HepG2 (cell line): ENCODE measurements at regions not wholly inside any gene's neighbourhood (a gene's known extent, or its start where the extent isn't known, plus 50 kb on each side); places are given as distances from the start of the nearest gene placed in this dataset.

ENCODE experiments used
- ATAC-seq: fragments of 200-7000 bp; cut with Tn5 transposase; 3 replicates; pipeline ENCODE4 v1.9.1; 2020; ENCODE audit warnings: mild to moderate bottlenecking, moderate library complexity
- BruUV-seq: library from RNA; stranded (reverse); fragments of 400-500 nt; replicated peaks from 2 replicates; lab custom pipeline; 2021; lab: Mats Ljungman, UMichigan
- CTCF ChIA-PET: fragments of 300-600 bp; formaldehyde crosslinking; extraction: SDS; loops from one replicate; lab custom pipeline; 2021; ENCODE audit warnings: low total read pairs, inconsistent platforms, low intra/inter-chr PET ratio; lab: Yijun Ruan, JAX
- POLR2A ChIA-PET: fragments of 350-600 bp; sonication (Branson Sonifier 250); formaldehyde crosslinking; loops from one replicate; lab custom pipeline; 2020; ENCODE audit warnings: antibody characterized with exemption, inconsistent platforms; lab: Yijun Ruan, JAX
- DNase-seq: peaks from one replicate; pipeline ENCODE4 v3.0.0-alpha.2; 2015; ENCODE audit warnings: low spot score
- FAIRE-seq: peaks from 3 replicates; lab custom pipeline; 2011; peaks lifted over from hg19 to GRCh38; lab: Jason Lieb, UNC
- H2AFZ ChIP-seq: one replicate; pipeline ENCODE4 v1.6.1; 2011; ENCODE audit warnings: low read length, inconsistent platforms
- H3K27ac ChIP-seq: fragments of 300-600 bp; 3 replicates; pipeline ENCODE4 v1.8.0; 2011; ENCODE audit warnings: mixed run types, mild to moderate bottlenecking, mixed read lengths, low read length, inconsistent platforms; ENCODE audit not compliant: insufficient read depth; ENCODE audit errors: extremely low read length
- H3K27me3 ChIP-seq, 2 experiments: fragments of 200-600 bp in 1 of 2; 2 replicates in 1 of 2; 3 replicates in 1 of 2; pipeline versions ENCODE4 v1.6.0 to v1.8.0; 2011; ENCODE audit warnings: low read length in 2 of 2, mild to moderate bottlenecking in 2 of 2, moderate library complexity in 2 of 2, inconsistent platforms in 1 of 2; ENCODE audit not compliant: insufficient read depth in 2 of 2, control insufficient read depth in 1 of 2
- H3K36me3 ChIP-seq, 2 experiments: fragments of 200-600 bp in 1 of 2; replicated peaks in 1 of 2; 2 replicates in 1 of 2; 3 replicates in 1 of 2; pipeline versions ENCODE4 v1.5.1 to v1.8.0; 2011; ENCODE audit warnings: low read length in 2 of 2, inconsistent platforms in 1 of 2; ENCODE audit not compliant: insufficient read depth in 2 of 2, control insufficient read depth in 1 of 2
- H3K4me1 ChIP-seq: 2 replicates; pipeline ENCODE4 v1.5.1; 2012; ENCODE audit warnings: low read length, inconsistent platforms; ENCODE audit not compliant: insufficient read depth
- H3K4me2 ChIP-seq: 2 replicates; pipeline ENCODE4 v1.6.0; 2011; ENCODE audit warnings: low read depth, low read length, inconsistent platforms
- H3K4me3 ChIP-seq, 3 experiments: fragments of 200-600 bp in 1 of 3; sonication (generic), shearing (Covaris generic) in 1 of 3; replicated peaks in 1 of 3; 2 replicates each; pipeline ENCODE4 v1.5.1; 2011 to 2016; ENCODE audit warnings: low read length in 3 of 3, inconsistent platforms in 2 of 3, low read depth in 2 of 3, mild to moderate bottlenecking in 2 of 3, control low read depth in 1 of 3, mixed read lengths in 1 of 3; ENCODE audit not compliant: insufficient read depth in 1 of 3
- H3K79me2 ChIP-seq: one replicate; pipeline ENCODE4 v1.6.1; 2011; ENCODE audit warnings: low read length, inconsistent platforms; ENCODE audit not compliant: insufficient read depth
- H3K9ac ChIP-seq: 2 replicates; pipeline ENCODE4 v1.6.0; 2011; ENCODE audit warnings: mild to moderate bottlenecking, low read depth, low read length, inconsistent platforms; ENCODE audit not compliant: insufficient read depth
- H3K9me3 ChIP-seq: 2 replicates; pipeline ENCODE4 v1.5.1; 2012; ENCODE audit warnings: mild to moderate bottlenecking, low read length
- H4K20me1 ChIP-seq: 2 replicates; pipeline ENCODE4 v1.6.0; 2011; ENCODE audit warnings: inconsistent platforms, mild to moderate bottlenecking, low read length, moderate library complexity; ENCODE audit not compliant: insufficient read depth
- AHR ChIP-seq: IDR thresholded peaks from 2 replicates; pipeline ENCODE4 v1.6.1; 2018; ENCODE audit warnings: missing genetic modification reagents, missing compliant biosample characterization
- ASH2L ChIP-seq: fragments of 300-600, 200-600 bp; sonication (generic); IDR thresholded peaks from 2 replicates; pipeline ENCODE4 v1.7.0; 2017; ENCODE audit warnings: low read depth, mild to moderate bottlenecking, moderate library complexity, mixed read lengths, low read length; ENCODE audit not compliant: insufficient read length
- ATF7-NPFF ChIP-seq: sonication (generic); formaldehyde crosslinking; IDR thresholded peaks from 2 replicates; pipeline ENCODE4 v1.8.1; 2023; ENCODE audit warnings: mild to moderate bottlenecking, low read depth, missing genetic modification reagents, moderate library complexity
- FOXM1 ChIP-seq: sonication (generic); formaldehyde crosslinking; IDR thresholded peaks from 2 replicates; pipeline ENCODE4 v1.5.0; 2020; ENCODE audit warnings: missing genetic modification reagents
- GMEB1 ChIP-seq: sonication (generic); formaldehyde crosslinking; IDR thresholded peaks from 2 replicates; pipeline ENCODE4 v1.5.1; 2020; ENCODE audit warnings: missing genetic modification reagents, mild to moderate bottlenecking, borderline replicate concordance
- HNRNPLL ChIP-seq: fragments of 200-400 bp; formaldehyde crosslinking; IDR thresholded peaks from 2 replicates; pipeline ENCODE4 v1.6.1; 2017; ENCODE audit warnings: mild to moderate bottlenecking, low read depth, low read length; ENCODE audit not compliant: poor library complexity, severe bottlenecking
- MIER3 ChIP-seq: IDR thresholded peaks from 2 replicates; pipeline ENCODE4 v1.6.1; 2016; ENCODE audit warnings: missing compliant biosample characterization, borderline replicate concordance
- SKIL ChIP-seq: sonication (generic); formaldehyde crosslinking; IDR thresholded peaks from 2 replicates; pipeline ENCODE4 v1.8.0; 2022; ENCODE audit warnings: missing genetic modification reagents, mild to moderate bottlenecking, moderate library complexity, borderline replicate concordance
- TBX2 ChIP-seq: sonication (generic); formaldehyde crosslinking; IDR thresholded peaks from 2 replicates; pipeline ENCODE4 v1.5.0; 2020; ENCODE audit warnings: missing genetic modification reagents, mild to moderate bottlenecking, borderline replicate concordance
- ZBTB46 ChIP-seq: sonication (generic); formaldehyde crosslinking; IDR thresholded peaks from 2 replicates; pipeline ENCODE4 v1.4.0; 2020; ENCODE audit warnings: mild to moderate bottlenecking, missing genetic modification reagents, borderline replicate concordance
- ZFAT ChIP-seq: sonication (generic); formaldehyde crosslinking; conservative IDR thresholded peaks from 2 replicates; pipeline ENCODE4 v1.8.1; 2023; ENCODE audit warnings: missing genetic modification reagents, inconsistent platforms
- ZFY ChIP-seq: sonication (generic); formaldehyde crosslinking; IDR thresholded peaks from 2 replicates; pipeline ENCODE4 v1.4.0; 2020; ENCODE audit warnings: missing genetic modification reagents
- ZNF660 ChIP-seq: sonication (generic); formaldehyde crosslinking; IDR thresholded peaks from 2 replicates; pipeline ENCODE4 v1.5.1; 2020; ENCODE audit warnings: mild to moderate bottlenecking, low read depth, missing genetic modification reagents, borderline replicate concordance
- ZNF782 ChIP-seq: sonication (generic); formaldehyde crosslinking; IDR thresholded peaks from 2 replicates; pipeline ENCODE4 v1.4.0; 2020; ENCODE audit warnings: missing genetic modification reagents, mild to moderate bottlenecking, borderline replicate concordance
- WGBS: methylation state at CpG from one replicate; pipeline ENCODE4 v1.1.6; 2017; ENCODE audit warnings: low lambda C conversion rate; 5-methylcytosine and 5-hydroxymethylcytosine counted together
- in situ Hi-C: cut with HindIII; loops from 2 replicates; pipeline ENCODE4 v1.10.0; 2017; ENCODE audit warnings: low pct_unique_long_range_greater_than_20kb; ENCODE audit not compliant: extremely low pct_ligation_motif_present
- intact Hi-C: fragments of 100-400 bp; cut with micrococcal nuclease; formaldehyde crosslinking; loops from one replicate; pipeline ENCODE4 v1.10.0; 2022; ENCODE audit not compliant: unreplicated experiment

- WGBS = 1% methylated on average over 4 of the region's 4 CpGs
- H2AFZ ChIP-seq = no peak overlapping the region
- intact Hi-C loops = no loop called here
- BruUV-seq = no TSS peak
- no peak overlapping the region for H3K27ac ChIP-seq
- no peaks in the 10 kb centered on the region for H3K36me3 ChIP-seq
- no peaks in the 10 kb centered on the region for H3K4me1 ChIP-seq
- CTCF ChIA-PET = no interaction called here
- FAIRE-seq (no peak), ATAC-seq (no peak), DNase-seq (no peak)
- H4K20me1 ChIP-seq = no peaks in the 10 kb centered on the region
- in situ Hi-C loops = no loop called here
- POLR2A ChIA-PET = no interaction called here
- no peaks in the 10 kb centered on the region for H3K79me2 ChIP-seq
- no peak overlapping the region for H3K4me3 ChIP-seq
- H3K27me3 ChIP-seq = no peaks in the 10 kb centered on the region
- H3K9ac ChIP-seq = no peak overlapping the region
- H3K9me3 ChIP-seq = peaks cover 28% of the 10 kb centered on the region
- no peak overlapping the region for H3K4me2 ChIP-seq
- no peak for TF ChIP-seq ZFAT
- no peak for TF ChIP-seq MIER3 (CRISPR knock-in tag)
- no peak for TF ChIP-seq ZNF660 (CRISPR knock-in tag)
- no peak for TF ChIP-seq AHR (CRISPR knock-in tag)
- no peak for TF ChIP-seq ZBTB46 (CRISPR knock-in tag)
- no peak for TF ChIP-seq ZNF782 (CRISPR knock-in tag)
- TF ChIP-seq ZFY (CRISPR knock-in tag) = no peak
- no peak for TF ChIP-seq ASH2L
- TF ChIP-seq ATF7-NPFF (CRISPR knock-in tag) = no peak
- TF ChIP-seq TBX2 (CRISPR knock-in tag) = no peak
- no peak for TF ChIP-seq GMEB1
- no peak for TF ChIP-seq SKIL (CRISPR knock-in tag)
- TF ChIP-seq HNRNPLL = no peak
- TF ChIP-seq FOXM1 (CRISPR knock-in tag) = no peak
Measured at GRCh38 chr18:73023975-73024374, 156.2 kb upstream of the NETO1 start.
